ENCODE measurements at regions not wholly inside any gene's neighbourhood (a gene's known extent, or its start where the extent isn't known, plus 50 kb on each side); places are given as distances from the start of the nearest gene placed in this dataset.

GRCh38 chr10:53255661-53256205, 483.1 kb upstream of the MBL2 start (continued):
- TF ChIP-seq REST (IDR thresholded peaks at IDR 0.05; ENCODE audit: low read depth) (no peak), RAD21 (IDR thresholded peaks at IDR 0.05; ENCODE audit: low read depth) (no peak), POLR2A (IDR thresholded peaks at IDR 0.05; ENCODE audit: borderline replicate concordance, extremely low read depth, insufficient read depth, insufficient read length) (no peak)

GRCh38 chr10:53253221-53253620, 480.6 kb upstream of the MBL2 start:
- intact Hi-C loops (cut with micrococcal nuclease) = no loop called here

More at GRCh38 chr10:53253221-53253620, 480.6 kb upstream of the MBL2 start:
- POLR2A ChIA-PET = no interaction called here
- TF ChIP-seq POLR2AphosphoS5 (IDR thresholded peaks at IDR 0.05; ENCODE audit: low read depth, low read length) (no peak), MAX (IDR thresholded peaks at IDR 0.05) (no peak), POLR2A (IDR thresholded peaks at IDR 0.05; ENCODE audit: borderline replicate concordance, extremely low read depth, insufficient read depth, insufficient read length) (no peak), ZFX (IDR thresholded peaks at IDR 0.05) (no peak), CEBPB (IDR thresholded peaks at IDR 0.05; ENCODE audit: low read depth) (no peak), TCF7L2 (IDR thresholded peaks at IDR 0.05; ENCODE audit: borderline replicate concordance, extremely low read depth, insufficient read depth, insufficient read length) (no peak), RAD21 (IDR thresholded peaks at IDR 0.05; ENCODE audit: low read depth) (no peak), ATF3 (IDR thresholded peaks at IDR 0.05) (no peak), EZH2phosphoT487 (IDR thresholded peaks at IDR 0.05; ENCODE audit: borderline replicate concordance) (no peak), EZH2 (IDR thresholded peaks at IDR 0.05) (no peak), SRF (IDR thresholded peaks at IDR 0.05; ENCODE audit: low read depth) (no peak), REST (IDR thresholded peaks at IDR 0.05; ENCODE audit: low read depth) (no peak), SIN3A (IDR thresholded peaks at IDR 0.05; ENCODE audit: low read depth) (no peak), FOSL1 (IDR thresholded peaks at IDR 0.05; ENCODE audit: low read depth) (no peak)
- no peak overlapping the region for H3K4me3 ChIP-seq (replicated peaks in 1 of 2; ENCODE audit: low read depth in 1 of 2, low read length in 2 of 2)
- H3K4me2 ChIP-seq (ENCODE audit: low read length) = no peak overlapping the region
- ATAC-seq (no peak), DNase-seq (ENCODE audit: low read depth, low spot score) (no peak)
- CTCF ChIA-PET = no interaction called here
- BruUV-seq (replicated peaks) = no TSS peak
- H4K20me1 ChIP-seq (ENCODE audit: insufficient read depth) = no peaks in the 10 kb centered on the region
- no peaks in the 10 kb centered on the region for H3K79me2 ChIP-seq (ENCODE audit: insufficient read depth, low read length)
- no peaks in the 10 kb centered on the region for H3K36me3 ChIP-seq (ENCODE audit: control insufficient read depth in 1 of 2, insufficient read depth in 2 of 2, low read length in 2 of 2)
- no peaks in the 10 kb centered on the region for H3K27me3 ChIP-seq (ENCODE audit: insufficient read depth, low read length)
- no peak overlapping the region for H3K9ac ChIP-seq (ENCODE audit: low read length)
- H3K9me2 ChIP-seq (ENCODE audit: insufficient read depth) = no peaks in the 10 kb centered on the region
- no peaks in the 10 kb centered on the region for H3K4me1 ChIP-seq (ENCODE audit: control insufficient read depth in 1 of 2, insufficient read depth in 2 of 2, low read length in 2 of 2)
- no peak overlapping the region for H3K27ac ChIP-seq (ENCODE audit: low read depth, low read length)
- no peak overlapping the region for H2AFZ ChIP-seq (ENCODE audit: low read depth, low read length, poor library complexity, severe bottlenecking)
- H3K9me3 ChIP-seq (ENCODE audit: control insufficient read depth in 1 of 2, insufficient read depth in 1 of 2, low read depth in 1 of 2, low read length in 2 of 2) = peaks cover 4 to 10% of the 10 kb centered on the region in 2 experiments; a peak in 2 of 4 replicates
- RAD21 ChIA-PET (ENCODE audit: low non-redundant PET in 1 of 2, low total read pairs in 2 of 2, uncharacterized antibody in 2 of 2, unreplicated experiment in 2 of 2) = no interaction called here
